Breast epithelium (tissue), 3 donors: ENCODE measurements at regions not wholly inside any gene's neighbourhood (a gene's known extent, or its start where the extent isn't known, plus 50 kb on each side); places are given as distances from the start of the nearest gene placed in this dataset.

Experiments
- CTCF ChIP-seq, 3 donors: fragments of 450-650 bp; IDR thresholded peaks; one replicate each; pipeline ENCODE4 v1.5.1; 2016 to 2017; ENCODE audit warnings: antibody characterized with exemption in 3 of 3, mild to moderate bottlenecking in 3 of 3, moderate library complexity in 3 of 3
- POLR2A ChIP-seq: fragments of 450-650 bp; IDR thresholded peaks from one replicate; pipeline ENCODE4 v1.6.1; 2016; ENCODE audit warnings: antibody characterized with exemption, mild to moderate bottlenecking, moderate library complexity

- TF ChIP-seq POLR2A (no peak), CTCF (IDR thresholded peaks at IDR 0.05) (no peak)
Observed at GRCh38 chr16:22969567-22969966, 155.6 kb downstream of the HS3ST2 start.
